Natural killer cell (primary cell): ENCODE measurements at regions not wholly inside any gene's neighbourhood (a gene's known extent, or its start where the extent isn't known, plus 50 kb on each side); places are given as distances from the start of the nearest gene placed in this dataset.

Experiments used
- ATAC-seq, 3 donors: fragments of 150-1000 bp in 2 of 3; fragments of 200-7000 bp in 1 of 3; cut with Tn5 transposase; 1 replicate in 1 of 3; 2 replicates in 2 of 3; pipeline ENCODE4 v1.10.0; 2021; ENCODE audit warnings: mild to moderate bottlenecking in 2 of 3, moderate library complexity in 2 of 3
- DNase-seq, 2 donors: peaks; one replicate each; pipeline versions ENCODE4 v3.0.0 to v3.0.0-alpha.2; 2013 to 2021; ENCODE audit warnings: mixed read lengths in 1 of 2
- H3K27ac ChIP-seq: one replicate; pipeline ENCODE4 v1.5.1; 2013; ENCODE audit warnings: mild to moderate bottlenecking, low read length
- H3K27me3 ChIP-seq: one replicate; pipeline ENCODE4 v1.6.1; 2013; ENCODE audit warnings: low read length; ENCODE audit not compliant: control insufficient read depth, insufficient read depth
- H3K36me3 ChIP-seq: one replicate; pipeline ENCODE4 v1.6.1; 2013; ENCODE audit warnings: low read length; ENCODE audit not compliant: control insufficient read depth, insufficient read depth
- H3K4me1 ChIP-seq: one replicate; pipeline ENCODE4 v1.6.1; 2013; ENCODE audit warnings: low read length; ENCODE audit not compliant: control insufficient read depth, insufficient read depth
- H3K4me3 ChIP-seq: one replicate; pipeline ENCODE4 v1.5.1; 2013; ENCODE audit warnings: low read length
- H3K9me3 ChIP-seq: one replicate; pipeline ENCODE4 v1.6.1; 2013; ENCODE audit warnings: low read length; ENCODE audit not compliant: control insufficient read depth, insufficient read depth
- H3K27ac Mint-ChIP-seq, 2 donors: one replicate each; pipeline ENCODE4 v1.8.0; 2022; ENCODE audit warnings: mild to moderate bottlenecking in 2 of 2, mixed read lengths in 2 of 2, moderate library complexity in 1 of 2
- H3K27me3 Mint-ChIP-seq, 2 donors: one replicate each; pipeline ENCODE4 v1.8.0; 2022; ENCODE audit warnings: low read depth in 2 of 2, mixed read lengths in 2 of 2
- H3K36me3 Mint-ChIP-seq: one replicate; pipeline ENCODE4 v1.8.0; 2022; ENCODE audit warnings: mixed read lengths
- H3K4me1 Mint-ChIP-seq, 2 donors: one replicate each; pipeline ENCODE4 v1.8.0; 2022; ENCODE audit warnings: mixed read lengths in 2 of 2
- H3K4me3 Mint-ChIP-seq: one replicate; pipeline ENCODE4 v1.8.0; 2022; ENCODE audit warnings: mild to moderate bottlenecking, moderate library complexity, mixed read lengths
- H3K9me3 Mint-ChIP-seq, 2 donors: one replicate each; pipeline ENCODE4 v1.8.0; 2022; ENCODE audit warnings: mixed read lengths in 2 of 2
- CTCF ChIP-seq: fragments of 200-600 bp; IDR thresholded peaks from one replicate; pipeline ENCODE4 v1.8.0; 2022; ENCODE audit warnings: antibody characterized with exemption
- WGBS: methylation state at CpG from one replicate; pipeline ENCODE4 v1.1.7; 2013; ENCODE audit warnings: missing lambda C conversion rate; ENCODE audit not compliant: insufficient coverage; 5-methylcytosine and 5-hydroxymethylcytosine counted together
- intact Hi-C: fragments of 100-400 bp; cut with micrococcal nuclease; formaldehyde crosslinking; loops from one replicate; pipeline ENCODE4 v1.14.2; 2022

GRCh38 chr18:14940735-14941134 is 192.8 kb downstream of the ANKRD30B start:
- no peak overlapping the region for H3K27ac Mint-ChIP-seq
- ATAC-seq (no peak), DNase-seq (no peak)
- no peak overlapping the region for H3K4me3 ChIP-seq
- H3K9me3 Mint-ChIP-seq, result peaks cover 0 to 2% of the 10 kb centered on the region in 2 donors
- no peaks in the 10 kb centered on the region for H3K4me1 ChIP-seq
- H3K9me3 ChIP-seq, result no peaks in the 10 kb centered on the region
- H3K27me3 Mint-ChIP-seq, result no peaks in the 10 kb centered on the region
- 71% methylated on average over 2 of the region's 2 CpGs for WGBS
- no peak overlapping the region for H3K4me3 Mint-ChIP-seq
- TF ChIP-seq CTCF, result no peak
- H3K27ac ChIP-seq, result no peak overlapping the region
- intact Hi-C loops, result no loop called here
- no peaks in the 10 kb centered on the region for H3K36me3 ChIP-seq
- H3K36me3 Mint-ChIP-seq, result no peaks in the 10 kb centered on the region
- no peaks in the 10 kb centered on the region for H3K27me3 ChIP-seq
- no peaks in the 10 kb centered on the region for H3K4me1 Mint-ChIP-seq

- intact Hi-C loops, result no loop called here
- Histone ChIP-seq H3K4me1 (no peaks in the 10 kb centered on the region), H3K36me3 (no peaks in the 10 kb centered on the region), H3K4me3 (no peak overlapping the region), H3K27me3 (no peaks in the 10 kb centered on the region), H3K27ac (no peak overlapping the region), H3K9me3 (no peaks in the 10 kb centered on the region)
- H3K27me3 Mint-ChIP-seq, result no peaks in the 10 kb centered on the region
- DNase-seq (no peak), ATAC-seq (no peak)
- no peak for TF ChIP-seq CTCF
- H3K9me3 Mint-ChIP-seq, result peaks cover 0 to 2% of the 10 kb centered on the region in 2 donors
- H3K36me3 Mint-ChIP-seq, result no peaks in the 10 kb centered on the region
- H3K27ac Mint-ChIP-seq, result no peak overlapping the region
- WGBS, result 73% methylated on average over 5 of the region's 5 CpGs
- H3K4me3 Mint-ChIP-seq, result no peak overlapping the region
- no peaks in the 10 kb centered on the region for H3K4me1 Mint-ChIP-seq
Observed at GRCh38 chr18:14941256-14941655, 193.3 kb downstream of the ANKRD30B start.

DNA sequence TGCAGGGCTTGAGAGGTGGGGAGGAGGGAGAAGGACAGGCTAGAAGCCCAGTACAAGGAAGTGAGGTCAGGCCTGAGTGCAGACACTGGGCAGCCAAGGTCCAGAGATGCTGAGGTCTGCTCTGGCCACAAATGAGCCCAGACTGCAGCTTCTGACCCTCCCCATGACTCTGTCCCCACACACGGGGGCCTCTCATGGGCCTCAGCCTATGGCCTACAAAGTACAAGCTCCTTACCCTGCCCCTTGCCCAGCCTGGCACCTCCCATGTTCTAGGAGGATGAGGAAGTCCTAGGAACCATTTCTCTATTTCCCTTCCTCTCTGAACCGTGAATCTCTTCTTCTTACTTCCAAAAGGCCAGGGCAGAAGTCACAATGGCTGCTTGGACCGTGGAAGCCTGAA is 193.8 kb downstream of the ANKRD30B start:
- DNase-seq (no peak), ATAC-seq (no peak)
- H3K9me3 ChIP-seq, result no peaks in the 10 kb centered on the region
- H3K36me3 ChIP-seq, result no peaks in the 10 kb centered on the region
- Mint-ChIP-seq H3K27me3 (no peaks in the 10 kb centered on the region), H3K9me3 (peaks cover 0 to 2% of the 10 kb centered on the region in 2 donors), H3K36me3 (no peaks in the 10 kb centered on the region), H3K27ac (no peak overlapping the region), H3K4me3 (no peak overlapping the region), H3K4me1 (no peaks in the 10 kb centered on the region)
- WGBS, result 45% methylated on average over 3 of the region's 3 CpGs
- intact Hi-C loops, result no loop called here
- TF ChIP-seq CTCF, result no peak
- H3K4me3 ChIP-seq, result no peak overlapping the region
- no peaks in the 10 kb centered on the region for H3K4me1 ChIP-seq
- no peak overlapping the region for H3K27ac ChIP-seq
- no peaks in the 10 kb centered on the region for H3K27me3 ChIP-seq

GRCh38 chr18:14942275-14942674 is 194.3 kb downstream of the ANKRD30B start:
- H3K9me3 Mint-ChIP-seq, result peaks cover 0 to 2% of the 10 kb centered on the region in 2 donors
- no peaks in the 10 kb centered on the region for H3K4me1 ChIP-seq
- no peaks in the 10 kb centered on the region for H3K36me3 Mint-ChIP-seq
- H3K9me3 ChIP-seq, result no peaks in the 10 kb centered on the region
- no peak overlapping the region for H3K4me3 ChIP-seq
- no peak overlapping the region for H3K4me3 Mint-ChIP-seq
- TF ChIP-seq CTCF, result no peak
- no peaks in the 10 kb centered on the region for H3K27me3 ChIP-seq
- no peak overlapping the region for H3K27ac Mint-ChIP-seq
- no peaks in the 10 kb centered on the region for H3K27me3 Mint-ChIP-seq
- 93% methylated on average over 5 of the region's 7 CpGs for WGBS
- DNase-seq, result no peak
- no peaks in the 10 kb centered on the region for H3K36me3 ChIP-seq
- intact Hi-C loops, result no loop called here
- H3K27ac ChIP-seq, result no peak overlapping the region
- ATAC-seq, result no peak
- H3K4me1 Mint-ChIP-seq, result no peaks in the 10 kb centered on the region
